ENCODE measurements at regions not wholly inside any gene's neighbourhood (a gene's known extent, or its start where the extent isn't known, plus 50 kb on each side); places are given as distances from the start of the nearest gene placed in this dataset.
"Not testable (repeated sequence)": the region's sequence is repeated elsewhere in the genome, so short reads cannot be mapped to it uniquely, and the experiment has no call there.

DNA sequence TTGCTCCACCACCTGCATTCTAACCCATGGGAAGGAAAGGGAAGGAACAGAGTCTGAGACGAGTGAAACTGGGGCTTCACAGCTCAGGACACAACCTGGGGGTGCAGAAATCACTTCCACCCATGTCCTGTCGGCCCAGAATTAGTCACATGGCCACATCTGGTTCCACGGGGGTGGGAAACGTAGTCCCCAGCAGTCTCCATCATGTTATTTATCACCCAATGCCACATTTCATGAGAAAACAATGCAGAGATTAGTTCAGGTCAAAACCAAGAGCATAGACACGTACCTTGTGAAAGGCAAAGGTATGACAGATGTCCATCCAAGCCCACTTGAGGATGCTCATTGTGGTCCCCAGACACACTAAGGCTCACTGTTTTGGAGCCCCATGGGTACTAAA, 125.1 kb downstream of the MED10 start:
- no peak overlapping the region for H3K4me3 ChIP-seq (ENCODE audit: low read depth in 1 of 3, low read length in 3 of 3)
- FAIRE-seq = no peak
- no peak for DNase-seq
- no peaks in the 10 kb centered on the region for H3K36me3 ChIP-seq (ENCODE audit: control insufficient read depth in 3 of 3, insufficient read depth in 2 of 3, low read depth in 1 of 3, low read length in 3 of 3)
- H3K4me1 ChIP-seq (ENCODE audit: control insufficient read depth in 3 of 3, insufficient read depth in 2 of 3, low read depth in 1 of 3, low read length in 2 of 3) = no peaks in the 10 kb centered on the region
- H3K27me3 ChIP-seq (ENCODE audit: control insufficient read depth in 3 of 3, insufficient read depth in 3 of 3, low read length in 3 of 3) = no peaks in the 10 kb centered on the region
- H3K27ac ChIP-seq (ENCODE audit: low read depth in 1 of 3, low read length in 2 of 3) = no peak overlapping the region
- WGBS, 3 donors = 55 to 61% (median 59%) methylated on average over 5 of the region's 5 CpGs
- no peaks in the 10 kb centered on the region for H3K9me3 ChIP-seq (ENCODE audit: control insufficient read depth in 2 of 2, insufficient read depth in 1 of 2, low read depth in 1 of 2, low read length in 1 of 2)

DNA sequence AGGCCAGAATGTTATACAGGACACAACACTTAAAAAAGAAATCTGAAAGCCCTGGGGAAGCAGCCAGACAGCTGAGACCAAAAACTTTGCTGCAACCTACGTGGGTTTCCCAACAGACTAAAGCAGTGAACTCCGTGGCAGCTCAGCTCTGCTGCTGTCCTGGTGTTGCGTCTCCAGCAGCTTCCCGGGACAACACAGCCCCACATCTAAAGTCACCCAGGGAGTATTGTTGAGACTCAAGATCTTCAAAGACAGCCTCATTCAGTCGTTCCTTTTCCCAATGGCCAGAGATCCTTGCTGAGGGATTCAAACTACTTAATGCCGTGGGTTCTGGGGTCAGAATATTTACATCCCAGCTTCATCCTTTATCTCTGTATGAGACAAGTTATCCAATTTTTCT, 125.8 kb downstream of the MED10 start:
- H3K36me3 ChIP-seq (ENCODE audit: control insufficient read depth in 3 of 3, insufficient read depth in 2 of 3, low read depth in 1 of 3, low read length in 3 of 3) = no peaks in the 10 kb centered on the region
- H3K27ac ChIP-seq (ENCODE audit: low read depth in 1 of 3, low read length in 2 of 3) = no peak overlapping the region
- no peak for DNase-seq
- H3K4me1 ChIP-seq (ENCODE audit: control insufficient read depth in 3 of 3, insufficient read depth in 2 of 3, low read depth in 1 of 3, low read length in 2 of 3) = no peaks in the 10 kb centered on the region
- no peaks in the 10 kb centered on the region for H3K9me3 ChIP-seq (ENCODE audit: control insufficient read depth in 2 of 2, insufficient read depth in 1 of 2, low read depth in 1 of 2, low read length in 1 of 2)
- no peaks in the 10 kb centered on the region for H3K27me3 ChIP-seq (ENCODE audit: control insufficient read depth in 3 of 3, insufficient read depth in 3 of 3, low read length in 3 of 3)
- 69 to 82% (median 71%) methylated on average over 6 of the region's 6 CpGs for WGBS, 3 donors
- H3K4me3 ChIP-seq (ENCODE audit: low read depth in 1 of 3, low read length in 3 of 3) = no peak overlapping the region
- no peak for FAIRE-seq

DNA sequence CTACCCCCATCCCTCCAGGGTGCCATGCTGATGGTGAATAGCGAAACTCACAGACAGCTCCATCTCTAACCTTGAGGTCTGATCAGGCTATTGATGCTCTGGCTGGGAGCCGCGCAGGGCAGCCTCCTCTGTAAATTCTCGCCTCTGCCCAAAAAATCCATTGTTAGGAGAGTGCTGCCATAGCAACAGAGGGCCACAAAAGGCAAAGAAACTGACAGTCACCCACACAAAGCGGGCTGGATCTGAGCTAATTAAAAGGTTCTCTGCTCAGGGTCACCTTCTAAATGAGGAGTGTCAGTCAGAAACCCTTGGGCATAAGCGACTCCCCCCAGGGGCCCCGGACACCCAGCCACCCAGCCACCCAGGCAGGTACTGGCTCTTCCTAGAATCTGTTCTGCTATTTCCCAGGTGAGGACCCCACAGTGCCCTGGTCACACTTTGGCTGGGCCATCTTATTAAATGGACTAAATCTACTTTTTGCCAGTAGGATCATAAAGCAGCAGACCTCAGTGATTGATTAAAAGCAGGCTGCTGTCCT, 126.7 kb downstream of the MED10 start:
- WGBS, 3 donors = 67 to 84% (median 75%) methylated on average over 7 of the region's 7 CpGs
- Histone ChIP-seq H3K4me1 (ENCODE audit: control insufficient read depth in 3 of 3, insufficient read depth in 2 of 3, low read depth in 1 of 3, low read length in 2 of 3) (no peaks in the 10 kb centered on the region), H3K36me3 (ENCODE audit: control insufficient read depth in 3 of 3, insufficient read depth in 2 of 3, low read depth in 1 of 3, low read length in 3 of 3) (no peaks in the 10 kb centered on the region), H3K4me3 (ENCODE audit: low read depth in 1 of 3, low read length in 3 of 3) (no peak overlapping the region), H3K9me3 (ENCODE audit: control insufficient read depth in 2 of 2, insufficient read depth in 1 of 2, low read depth in 1 of 2, low read length in 1 of 2) (no peaks in the 10 kb centered on the region), H3K27ac (ENCODE audit: low read depth in 1 of 3, low read length in 2 of 3) (no peak overlapping the region), H3K27me3 (ENCODE audit: control insufficient read depth in 3 of 3, insufficient read depth in 3 of 3, low read length in 3 of 3) (no peaks in the 10 kb centered on the region)
- FAIRE-seq (no peak), DNase-seq (no peak)

DNA sequence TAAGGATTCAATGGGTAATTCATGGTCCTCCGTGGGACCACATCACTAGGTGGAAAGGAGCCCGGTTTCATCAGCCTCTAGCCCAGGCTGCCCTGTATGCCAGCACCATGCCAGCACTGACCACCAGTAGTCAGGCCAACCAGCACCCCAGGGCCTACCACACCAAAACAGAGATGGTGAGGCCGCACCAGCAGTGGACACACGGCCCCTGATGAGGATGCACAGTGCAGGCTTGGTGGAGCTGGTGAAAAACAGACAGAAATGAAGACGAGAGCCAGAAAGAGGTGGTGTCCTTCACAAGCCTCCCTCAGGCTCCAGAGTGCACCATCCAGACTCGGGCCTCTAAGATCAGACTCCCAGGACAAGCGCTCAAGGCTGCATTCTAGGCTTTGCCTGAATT, 128.2 kb downstream of the MED10 start:
- Histone ChIP-seq H3K36me3 (ENCODE audit: control insufficient read depth in 3 of 3, insufficient read depth in 2 of 3, low read depth in 1 of 3, low read length in 3 of 3) (no peaks in the 10 kb centered on the region), H3K4me3 (ENCODE audit: low read depth in 1 of 3, low read length in 3 of 3) (no peak overlapping the region), H3K4me1 (ENCODE audit: control insufficient read depth in 3 of 3, insufficient read depth in 2 of 3, low read depth in 1 of 3, low read length in 2 of 3) (no peaks in the 10 kb centered on the region), H3K27ac (ENCODE audit: low read depth in 1 of 3, low read length in 2 of 3) (no peak overlapping the region), H3K27me3 (ENCODE audit: control insufficient read depth in 3 of 3, insufficient read depth in 3 of 3, low read length in 3 of 3) (no peaks in the 10 kb centered on the region), H3K9me3 (ENCODE audit: control insufficient read depth in 2 of 2, insufficient read depth in 1 of 2, low read depth in 1 of 2, low read length in 1 of 2) (no peaks in the 10 kb centered on the region)
- DNase-seq (no peak), FAIRE-seq (no peak)
- WGBS, 3 donors = 79 to 92% (median 83%) methylated on average over 7 of the region's 7 CpGs

DNA sequence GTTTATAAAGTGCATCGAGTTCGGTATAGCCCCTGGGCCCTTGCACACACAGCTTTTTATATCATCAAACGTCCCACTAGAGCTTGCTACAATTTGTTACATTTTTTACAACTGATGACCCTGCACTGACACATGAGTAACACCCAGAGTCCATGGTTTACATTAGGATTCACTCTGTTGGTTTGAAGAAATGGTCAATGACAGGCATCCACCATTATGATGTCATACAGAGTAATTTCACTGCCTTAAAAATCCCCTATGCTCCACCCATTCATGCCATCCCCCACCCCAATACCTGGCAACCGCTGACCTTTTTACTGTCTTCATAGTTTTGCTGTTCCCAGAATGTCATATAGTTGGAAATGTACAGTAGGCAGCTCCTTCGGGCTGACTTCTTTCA, 130.2 kb downstream of the MED10 start:
- FAIRE-seq = no peak
- no peak overlapping the region for H3K27ac ChIP-seq (ENCODE audit: low read depth in 1 of 3, low read length in 2 of 3)
- no peaks in the 10 kb centered on the region for H3K27me3 ChIP-seq (ENCODE audit: control insufficient read depth in 3 of 3, insufficient read depth in 3 of 3, low read length in 3 of 3)
- H3K4me3 ChIP-seq (ENCODE audit: low read depth in 1 of 3, low read length in 3 of 3) = no peak overlapping the region
- DNase-seq = no peak
- no peaks in the 10 kb centered on the region for H3K36me3 ChIP-seq (ENCODE audit: control insufficient read depth in 3 of 3, insufficient read depth in 2 of 3, low read depth in 1 of 3, low read length in 3 of 3)
- no peaks in the 10 kb centered on the region for H3K9me3 ChIP-seq (ENCODE audit: control insufficient read depth in 2 of 2, insufficient read depth in 1 of 2, low read depth in 1 of 2, low read length in 1 of 2)
- H3K4me1 ChIP-seq (ENCODE audit: control insufficient read depth in 3 of 3, insufficient read depth in 2 of 3, low read depth in 1 of 3, low read length in 2 of 3) = no peaks in the 10 kb centered on the region
- WGBS, 3 donors = 76 to 81% (median 80%) methylated on average over 5 of the region's 5 CpGs

DNA sequence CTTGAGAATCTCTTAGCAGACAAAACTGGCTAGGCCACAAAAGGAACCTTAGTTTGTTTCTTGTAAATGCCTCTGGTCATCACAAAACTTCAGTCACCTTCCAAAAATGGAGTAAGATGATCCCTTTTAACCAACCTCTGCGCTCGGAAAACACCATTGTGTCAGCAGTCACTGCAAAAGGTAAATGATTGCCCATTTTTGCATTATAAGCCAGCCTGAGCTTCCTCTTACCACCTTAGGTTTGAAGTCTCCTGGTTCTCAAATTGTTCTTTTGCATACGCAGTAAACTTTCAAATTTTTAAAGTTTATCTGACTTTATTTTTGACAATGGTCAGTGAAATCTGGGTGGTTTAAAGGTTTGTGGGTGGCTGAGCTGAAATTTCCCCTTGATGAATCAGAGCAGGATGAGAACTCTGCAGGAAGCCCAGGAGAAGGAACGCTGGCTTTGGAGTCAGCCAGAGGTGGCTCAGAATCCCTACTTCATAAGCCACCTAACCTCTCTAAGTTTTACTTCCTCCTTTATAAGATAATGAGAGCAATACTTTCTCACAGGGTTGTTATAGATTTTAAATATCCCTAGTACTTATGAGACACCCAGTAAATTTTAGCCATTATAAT, 131.4 kb downstream of the MED10 start:
- WGBS, 3 donors = 78 to 84% (median 80%) methylated on average over 4 of the region's 4 CpGs
- no peak overlapping the region for H3K27ac ChIP-seq (ENCODE audit: low read depth in 1 of 3, low read length in 2 of 3)
- H3K27me3 ChIP-seq (ENCODE audit: control insufficient read depth in 3 of 3, insufficient read depth in 3 of 3, low read length in 3 of 3) = no peaks in the 10 kb centered on the region
- DNase-seq (no peak), FAIRE-seq (no peak)
- H3K36me3 ChIP-seq (ENCODE audit: control insufficient read depth in 3 of 3, insufficient read depth in 2 of 3, low read depth in 1 of 3, low read length in 3 of 3) = no peaks in the 10 kb centered on the region
- no peak overlapping the region for H3K4me3 ChIP-seq (ENCODE audit: low read depth in 1 of 3, low read length in 3 of 3)
- no peaks in the 10 kb centered on the region for H3K4me1 ChIP-seq (ENCODE audit: control insufficient read depth in 3 of 3, insufficient read depth in 2 of 3, low read depth in 1 of 3, low read length in 2 of 3)
- H3K9me3 ChIP-seq (ENCODE audit: control insufficient read depth in 2 of 2, insufficient read depth in 1 of 2, low read depth in 1 of 2, low read length in 1 of 2) = no peaks in the 10 kb centered on the region

DNA sequence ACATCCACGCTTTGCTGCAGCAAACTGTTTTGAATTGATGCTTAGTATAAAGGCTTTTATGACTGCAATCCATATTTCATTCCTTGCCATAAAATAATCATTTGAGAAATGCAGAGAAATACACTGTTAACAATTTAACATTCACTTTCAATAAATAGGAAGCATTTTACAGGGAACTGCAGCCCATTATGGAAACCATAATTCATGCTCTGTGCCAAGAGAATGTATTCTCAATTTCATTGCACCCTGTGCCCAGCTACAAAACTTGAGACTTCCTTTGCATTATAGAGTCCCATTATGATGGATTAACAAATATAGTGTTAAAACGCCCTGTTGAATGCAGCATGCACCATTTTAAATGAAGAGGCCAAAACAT, 134.0 kb downstream of the MED10 start:
- no peak for FAIRE-seq
- no peak for DNase-seq

DNA sequence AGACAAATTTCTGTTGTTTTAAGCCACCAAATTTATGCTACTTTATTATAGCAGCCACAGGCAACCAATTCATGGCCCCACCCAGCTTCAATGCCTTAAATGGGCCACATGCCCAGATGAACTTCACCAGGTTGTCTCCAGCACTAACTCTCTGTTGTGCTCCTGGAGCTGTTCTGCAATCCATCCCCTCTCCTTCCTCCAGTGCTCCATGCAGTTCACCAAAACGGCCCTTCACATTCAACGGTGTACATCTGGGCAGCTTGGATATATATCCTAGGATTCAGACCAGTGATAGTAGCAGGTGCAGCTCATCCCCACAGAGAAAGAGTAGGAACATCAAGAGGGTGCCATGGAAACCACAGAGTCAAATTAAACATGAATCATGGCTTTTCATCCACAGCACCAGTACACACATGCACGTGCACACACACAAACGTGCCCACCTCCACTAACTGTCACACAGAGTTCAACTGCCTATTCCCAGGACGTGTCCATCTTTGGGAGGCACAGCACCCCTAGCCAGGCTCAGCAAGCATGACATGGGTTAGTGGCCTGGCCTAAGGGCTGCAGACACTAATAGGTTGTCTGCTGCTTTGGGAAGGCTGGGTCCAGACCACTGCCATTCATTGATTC, 134.5 kb downstream of the MED10 start:
- no peaks in the 10 kb centered on the region for H3K9me3 ChIP-seq (ENCODE audit: control insufficient read depth in 2 of 2, insufficient read depth in 1 of 2, low read depth in 1 of 2, low read length in 1 of 2)
- no peak for DNase-seq
- H3K4me3 ChIP-seq (ENCODE audit: low read depth in 1 of 3, low read length in 3 of 3) = no peak overlapping the region
- H3K36me3 ChIP-seq (ENCODE audit: control insufficient read depth in 3 of 3, insufficient read depth in 2 of 3, low read depth in 1 of 3, low read length in 3 of 3) = no peaks in the 10 kb centered on the region
- no peaks in the 10 kb centered on the region for H3K27me3 ChIP-seq (ENCODE audit: control insufficient read depth in 3 of 3, insufficient read depth in 3 of 3, low read length in 3 of 3)
- 72 to 81% (median 76%) methylated on average over 5 of the region's 5 CpGs for WGBS, 3 donors
- no peak overlapping the region for H3K27ac ChIP-seq (ENCODE audit: low read depth in 1 of 3, low read length in 2 of 3)
- no peaks in the 10 kb centered on the region for H3K4me1 ChIP-seq (ENCODE audit: control insufficient read depth in 3 of 3, insufficient read depth in 2 of 3, low read depth in 1 of 3, low read length in 2 of 3)
- no peak for FAIRE-seq

More for the DNA sequence above, 134.0 kb downstream of the MED10 start:
- no peaks in the 10 kb centered on the region for H3K4me1 ChIP-seq (ENCODE audit: control insufficient read depth in 3 of 3, insufficient read depth in 2 of 3, low read depth in 1 of 3, low read length in 2 of 3)
- no peaks in the 10 kb centered on the region for H3K27me3 ChIP-seq (ENCODE audit: control insufficient read depth in 3 of 3, insufficient read depth in 3 of 3, low read length in 3 of 3)
- no peaks in the 10 kb centered on the region for H3K9me3 ChIP-seq (ENCODE audit: control insufficient read depth in 2 of 2, insufficient read depth in 1 of 2, low read depth in 1 of 2, low read length in 1 of 2)
- H3K36me3 ChIP-seq (ENCODE audit: control insufficient read depth in 3 of 3, insufficient read depth in 2 of 3, low read depth in 1 of 3, low read length in 3 of 3) = no peaks in the 10 kb centered on the region
- H3K27ac ChIP-seq (ENCODE audit: low read depth in 1 of 3, low read length in 2 of 3) = no peak overlapping the region
- 60 to 80% (median 75%) methylated on average over 2 of the region's 2 CpGs for WGBS, 3 donors
- no peak overlapping the region for H3K4me3 ChIP-seq (ENCODE audit: low read depth in 1 of 3, low read length in 3 of 3)

DNA sequence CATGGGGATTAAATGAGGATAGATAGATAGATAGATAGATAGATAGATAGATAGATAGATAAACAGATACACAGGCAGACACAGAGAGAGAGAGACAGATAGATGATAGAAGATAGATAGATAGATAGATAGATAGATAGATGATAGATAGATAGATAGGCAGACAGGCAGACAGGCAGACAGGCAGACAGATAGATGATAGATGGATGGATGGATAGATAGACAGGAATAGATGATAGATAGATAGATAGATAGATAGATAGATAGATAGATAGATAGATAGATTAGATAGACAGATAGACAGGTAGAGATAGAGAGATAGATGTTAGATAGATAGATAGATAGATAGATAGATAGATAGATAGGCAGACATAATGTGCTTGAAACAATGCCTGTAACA, 137.3 kb downstream of the MED10 start:
- not testable (repeated sequence) for FAIRE-seq

More for the DNA sequence above, 137.3 kb downstream of the MED10 start:
- DNase-seq; H3K36me3 ChIP-seq (ENCODE audit: control insufficient read depth in 3 of 3, insufficient read depth in 2 of 3, low read depth in 1 of 3, low read length in 3 of 3); H3K27me3 ChIP-seq (ENCODE audit: control insufficient read depth in 3 of 3, insufficient read depth in 3 of 3, low read length in 3 of 3); H3K4me1 ChIP-seq (ENCODE audit: control insufficient read depth in 3 of 3, insufficient read depth in 2 of 3, low read depth in 1 of 3, low read length in 2 of 3); H3K27ac ChIP-seq (ENCODE audit: low read depth in 1 of 3, low read length in 2 of 3); H3K9me3 ChIP-seq (ENCODE audit: control insufficient read depth in 2 of 2, insufficient read depth in 1 of 2, low read depth in 1 of 2, low read length in 1 of 2); H3K4me3 ChIP-seq (ENCODE audit: low read depth in 1 of 3, low read length in 3 of 3): not testable (repeated sequence)

Measured in small intestine (tissue), 7 donors.